OCI-LY3 (cell line): ENCODE measurements at regions not wholly inside any gene's neighbourhood (a gene's known extent, or its start where the extent isn't known, plus 50 kb on each side); places are given as distances from the start of the nearest gene placed in this dataset.

Experiments used
- EZH2phosphoT487 ChIP-seq: fragments of 200-600 bp; shearing (Covaris generic); IDR thresholded peaks from 2 replicates; pipeline ENCODE4 v1.6.1; 2018; ENCODE audit warnings: antibody characterized with exemption, mixed run types, low read depth
- TF ChIP-seq, protein P1 (sequence below): fragments of 200-600, 300-600 bp; sonication (generic); IDR thresholded peaks from 2 replicates; pipeline ENCODE4 v1.5.1; 2014; ENCODE audit warnings: antibody characterized with exemption, low read length, low read depth

DNA sequence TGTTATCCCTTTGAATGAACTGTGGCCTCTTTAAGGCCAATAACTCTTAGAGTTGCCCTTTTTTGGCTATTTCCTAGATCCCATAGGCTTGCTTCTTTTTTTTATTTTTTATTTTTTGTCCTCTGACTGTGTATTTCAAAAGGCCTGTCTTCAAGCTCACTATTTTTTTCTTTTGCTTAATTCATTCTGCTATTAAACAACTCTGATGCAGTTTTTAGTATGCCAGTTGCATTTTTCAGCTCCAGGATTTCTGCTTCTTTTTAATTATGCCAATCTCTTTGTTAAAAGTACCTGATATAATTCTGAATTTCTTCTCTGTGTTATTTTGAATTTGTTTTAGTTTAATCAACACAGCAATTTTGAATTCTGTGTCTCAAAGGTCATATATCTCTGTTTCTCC, 912.1 kb downstream of the PLOD2 start:
- TF ChIP-seq, protein P1, sequence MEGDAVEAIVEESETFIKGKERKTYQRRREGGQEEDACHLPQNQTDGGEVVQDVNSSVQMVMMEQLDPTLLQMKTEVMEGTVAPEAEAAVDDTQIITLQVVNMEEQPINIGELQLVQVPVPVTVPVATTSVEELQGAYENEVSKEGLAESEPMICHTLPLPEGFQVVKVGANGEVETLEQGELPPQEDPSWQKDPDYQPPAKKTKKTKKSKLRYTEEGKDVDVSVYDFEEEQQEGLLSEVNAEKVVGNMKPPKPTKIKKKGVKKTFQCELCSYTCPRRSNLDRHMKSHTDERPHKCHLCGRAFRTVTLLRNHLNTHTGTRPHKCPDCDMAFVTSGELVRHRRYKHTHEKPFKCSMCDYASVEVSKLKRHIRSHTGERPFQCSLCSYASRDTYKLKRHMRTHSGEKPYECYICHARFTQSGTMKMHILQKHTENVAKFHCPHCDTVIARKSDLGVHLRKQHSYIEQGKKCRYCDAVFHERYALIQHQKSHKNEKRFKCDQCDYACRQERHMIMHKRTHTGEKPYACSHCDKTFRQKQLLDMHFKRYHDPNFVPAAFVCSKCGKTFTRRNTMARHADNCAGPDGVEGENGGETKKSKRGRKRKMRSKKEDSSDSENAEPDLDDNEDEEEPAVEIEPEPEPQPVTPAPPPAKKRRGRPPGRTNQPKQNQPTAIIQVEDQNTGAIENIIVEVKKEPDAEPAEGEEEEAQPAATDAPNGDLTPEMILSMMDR, result no peak
- no peak for TF ChIP-seq EZH2phosphoT487
